8988T (cell line): ENCODE measurements at regions not wholly inside any gene's neighbourhood (a gene's known extent, or its start where the extent isn't known, plus 50 kb on each side); places are given as distances from the start of the nearest gene placed in this dataset.
A peak's percentile ranks its signal among the peaks of the same experiment; 100 is the strongest.
"Not testable (repeated sequence)": the region's sequence is repeated elsewhere in the genome, so short reads cannot be mapped to it uniquely, and the experiment has no call there.

ENCODE experiments used
- DNase-seq: peaks from one replicate; pipeline ENCODE4 v3.0.0; 2011

DNA sequence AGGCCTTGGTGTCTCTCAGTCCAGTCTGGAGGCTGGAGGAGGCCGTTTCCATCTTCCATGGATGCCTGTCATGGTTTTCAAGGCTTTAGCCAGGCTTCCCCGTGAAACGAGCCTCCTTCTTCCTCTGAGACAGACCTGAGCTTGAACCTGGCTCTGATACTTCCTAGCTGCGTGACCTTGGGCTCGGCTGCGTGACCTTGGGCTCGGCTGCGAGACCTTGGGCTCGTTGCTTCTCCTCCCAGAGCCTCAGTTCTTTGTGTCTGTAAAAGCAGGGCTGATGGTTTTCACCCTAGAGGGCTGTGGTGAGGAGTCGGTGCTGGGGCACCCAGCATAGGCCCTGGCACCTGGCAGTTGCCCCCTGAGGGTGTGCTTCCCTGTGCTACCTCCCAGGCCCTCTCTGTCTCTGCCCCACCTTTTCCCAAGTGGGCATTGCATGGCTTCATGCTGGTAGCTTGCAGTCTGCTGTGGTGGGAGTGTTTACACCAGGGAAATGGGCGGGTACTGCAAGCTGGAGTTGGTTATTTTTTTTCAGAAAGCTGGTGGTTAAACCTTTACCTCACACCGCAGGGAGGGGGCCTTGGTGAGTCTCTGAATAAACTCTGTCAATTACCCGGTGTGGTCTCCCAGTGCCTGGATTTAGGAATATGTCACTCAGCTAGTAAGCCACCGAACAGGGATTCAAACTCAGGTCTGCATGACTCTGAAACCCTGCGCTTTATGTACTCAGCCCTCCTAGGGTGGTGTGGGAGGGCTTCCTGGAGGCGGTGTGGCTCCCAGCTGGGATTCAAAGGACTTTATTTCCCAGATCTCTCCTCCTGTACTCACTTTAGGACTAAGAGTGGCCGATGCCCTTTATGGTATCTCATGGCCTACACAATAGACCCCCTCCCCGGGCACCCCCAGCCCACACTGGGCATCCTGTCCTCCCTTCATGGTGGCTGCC, 129.0 kb upstream of the CIBAR2 start:
- no peak for DNase-seq

DNA sequence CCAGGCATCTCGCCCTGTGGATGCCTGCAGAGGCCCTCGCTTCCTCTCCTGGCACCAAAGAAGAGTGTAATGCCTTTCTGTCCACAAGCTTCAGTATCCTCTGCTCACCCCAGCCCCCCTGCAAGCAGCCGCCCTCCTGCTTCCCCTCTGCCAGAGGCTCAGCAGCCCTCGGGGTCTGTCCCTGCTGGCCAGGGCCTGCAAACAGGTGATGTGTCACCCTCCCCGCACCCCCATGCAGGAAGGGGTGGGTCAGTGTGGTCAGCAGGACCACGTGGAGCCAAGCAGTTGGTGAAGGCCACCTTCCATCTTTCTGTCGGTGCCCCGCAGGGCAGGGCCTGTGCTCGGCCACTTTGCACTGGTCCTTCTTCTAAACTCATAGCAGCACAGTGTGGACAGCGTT, 129.9 kb upstream of the CIBAR2 start:
- no peak for DNase-seq

- DNase-seq = no peak
Measured at GRCh38 chr16:85243308-85243707, 131.0 kb upstream of the CIBAR2 start.

- DNase-seq = not testable (repeated sequence)
Measured at GRCh38 chr16:85244452-85244851, 132.2 kb upstream of the CIBAR2 start.

- peak; percentile 79 for DNase-seq
Measured at GRCh38 chr16:85245307-85246172, 133.3 kb upstream of the CIBAR2 start.

- no peak for DNase-seq
Measured at GRCh38 chr16:85246473-85246872, 134.2 kb upstream of the CIBAR2 start.

GRCh38 chr16:85246973-85247372, 134.7 kb upstream of the CIBAR2 start:
- DNase-seq = no peak

DNA sequence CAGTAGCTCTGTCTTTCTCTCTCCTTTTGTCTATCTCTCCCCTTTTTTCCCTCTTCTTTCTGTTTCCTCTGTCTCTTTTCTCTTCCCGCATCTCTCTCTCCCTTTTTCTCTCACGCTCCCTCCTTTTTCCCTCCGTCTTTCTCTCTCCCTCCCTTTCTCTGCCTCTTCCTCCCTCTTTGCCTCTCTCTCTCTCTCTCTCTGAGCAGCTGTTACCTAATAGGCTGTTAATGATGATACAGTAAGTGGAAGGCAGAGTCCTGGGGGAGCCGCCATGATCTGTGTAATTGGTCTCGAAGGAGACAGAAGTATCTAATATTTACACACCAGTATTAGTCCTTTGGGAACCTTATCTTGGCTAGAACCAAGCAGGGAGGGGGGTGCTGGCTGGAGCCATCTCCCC, 136.1 kb upstream of the CIBAR2 start:
- no peak for DNase-seq

- DNase-seq = no peak
Measured at GRCh38 chr16:85248857-85249256, 136.6 kb upstream of the CIBAR2 start.

GRCh38 chr16:85249418-85250146, 137.3 kb upstream of the CIBAR2 start:
- DNase-seq = no peak

- DNase-seq = no peak
Measured at GRCh38 chr16:85250147-85250463, 137.8 kb upstream of the CIBAR2 start.

- DNase-seq = no peak
Measured at GRCh38 chr16:85250609-85251223, 138.4 kb upstream of the CIBAR2 start.

DNA sequence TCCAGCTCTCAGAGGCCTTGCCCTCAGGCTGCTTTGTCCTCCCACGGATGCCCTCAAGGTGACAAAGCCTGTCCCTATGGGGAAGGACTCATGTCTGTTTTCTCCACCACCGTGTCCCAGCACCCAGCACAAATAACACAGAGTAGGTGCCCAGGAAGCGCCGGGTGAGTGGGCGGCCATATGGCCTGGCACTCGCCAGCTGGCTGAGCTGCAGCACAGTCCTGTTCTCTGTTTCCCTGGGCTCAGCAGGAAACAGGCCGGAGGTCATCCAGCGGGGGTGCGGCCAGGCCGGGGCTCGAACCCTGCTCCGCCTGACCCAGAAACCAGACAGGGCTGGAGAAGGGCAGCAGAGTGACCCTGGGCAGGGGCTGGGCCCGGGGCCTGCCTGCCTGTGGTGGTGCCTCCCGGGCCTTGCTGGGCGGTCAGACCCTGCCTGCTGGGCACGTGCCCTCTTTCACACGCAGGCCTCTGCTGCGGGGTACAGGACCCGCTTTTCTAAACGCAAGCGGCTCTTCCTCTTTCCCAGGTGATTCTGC, 139.0 kb upstream of the CIBAR2 start:
- DNase-seq = no peak

- no peak for DNase-seq
Measured at GRCh38 chr16:85252014-85252413, 139.7 kb upstream of the CIBAR2 start.

DNA sequence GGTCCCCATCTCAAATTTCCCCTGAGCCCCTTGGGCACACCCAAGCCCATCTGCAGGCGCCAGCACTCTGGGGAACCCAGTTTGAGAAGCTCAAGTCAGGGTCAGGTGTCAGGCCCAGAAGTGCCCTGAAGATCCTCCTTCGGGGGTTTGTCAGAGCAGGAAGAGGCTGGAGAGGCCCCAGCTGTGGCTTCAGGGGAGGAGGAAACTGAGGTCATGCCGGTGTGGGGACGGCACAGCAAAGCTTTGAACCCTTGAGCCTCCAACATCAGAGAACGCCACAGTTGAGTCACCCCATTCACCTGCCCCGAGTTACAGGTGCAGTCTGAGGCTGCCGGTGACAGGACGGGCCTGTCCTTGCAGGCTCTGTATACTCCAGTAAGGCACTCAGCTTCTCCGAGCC, 140.2 kb upstream of the CIBAR2 start:
- no peak for DNase-seq

DNA sequence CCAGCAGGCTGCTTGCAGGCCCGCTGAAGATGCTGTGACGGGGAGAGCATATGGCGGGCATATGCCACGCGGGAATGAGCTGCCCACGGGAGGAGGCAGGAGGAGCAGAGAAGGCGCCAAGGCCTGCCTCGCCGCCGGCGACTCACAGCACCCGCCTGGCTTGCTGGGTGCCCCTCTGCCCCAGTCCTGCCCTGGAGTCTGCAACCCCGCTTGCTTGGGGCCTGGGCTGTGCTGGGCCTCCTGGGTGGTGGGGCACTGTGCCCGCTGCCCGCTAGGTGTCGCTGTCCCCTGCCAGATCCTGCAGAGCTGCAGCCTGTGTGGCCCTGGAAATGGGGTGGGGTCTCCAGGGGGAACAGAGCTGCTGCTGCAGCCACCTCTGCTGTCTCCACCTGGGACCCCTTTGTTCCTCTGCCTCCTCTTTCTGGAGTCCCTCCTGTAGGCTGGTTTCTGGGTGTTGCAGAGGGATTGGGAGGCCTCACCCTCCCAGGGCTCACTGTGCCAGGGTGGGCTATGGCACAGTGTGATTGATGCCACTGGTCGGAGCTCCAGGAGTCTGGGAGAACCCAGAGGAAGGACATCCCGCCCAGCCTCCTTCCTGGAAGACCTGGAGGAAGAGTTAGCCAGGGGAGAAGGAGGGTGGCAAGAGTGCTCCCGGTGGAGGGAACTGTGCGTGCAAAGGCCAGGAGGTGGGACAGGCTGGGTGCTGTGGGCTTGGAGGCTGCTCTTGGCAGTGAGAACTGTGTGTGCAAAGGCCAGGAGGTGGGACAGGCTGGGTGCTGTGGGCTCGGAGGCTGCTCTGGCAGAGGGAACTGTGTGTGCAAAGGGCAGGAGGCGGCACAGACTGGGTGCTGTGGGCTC, 141.0 kb upstream of the CIBAR2 start:
- peak; percentile 99 for DNase-seq

DNA sequence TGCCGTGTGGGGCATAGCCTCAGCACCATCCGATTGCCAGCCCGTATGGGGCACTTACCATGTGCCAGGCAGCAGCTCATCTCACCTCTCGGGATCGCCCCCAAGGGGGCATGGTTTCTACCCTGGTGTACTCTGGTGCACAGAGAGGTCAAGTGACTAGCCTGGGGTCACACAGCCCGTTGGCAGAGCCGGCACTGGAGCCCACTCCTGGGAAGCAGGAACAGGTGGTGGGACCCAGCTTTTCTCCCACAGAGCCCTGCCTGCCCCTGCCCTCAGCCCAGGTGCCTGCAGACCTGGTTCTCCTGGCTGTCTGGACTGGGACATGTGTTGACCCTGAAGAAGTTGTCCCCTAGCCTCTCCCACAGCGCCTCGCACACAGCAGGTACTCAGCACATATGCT, 141.8 kb upstream of the CIBAR2 start:
- no peak for DNase-seq

- no peak for DNase-seq
Measured at GRCh38 chr16:85254921-85255320, 142.6 kb upstream of the CIBAR2 start.

DNA sequence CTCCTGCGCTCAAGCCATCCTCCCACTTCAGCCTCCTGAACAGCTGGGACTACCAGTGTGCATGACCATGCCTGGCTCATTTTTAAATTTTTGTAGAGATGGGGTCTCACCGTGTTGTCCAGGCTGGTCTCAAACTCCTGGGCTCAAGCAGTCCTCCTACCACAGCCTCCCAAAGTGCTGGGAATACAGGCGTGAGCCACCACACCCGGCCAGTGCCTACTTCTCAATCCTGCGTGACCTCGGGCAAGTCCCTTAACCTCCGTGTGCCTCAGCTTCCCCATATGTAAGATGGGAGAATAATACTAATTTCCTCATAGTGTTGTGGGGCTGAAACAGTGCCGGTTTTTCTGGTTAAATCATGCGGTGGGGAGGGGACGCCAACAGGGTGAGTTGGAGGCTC, 143.5 kb upstream of the CIBAR2 start:
- no peak for DNase-seq

- DNase-seq = no peak
Measured at GRCh38 chr16:85256190-85256739, 144.0 kb upstream of the CIBAR2 start.

DNA sequence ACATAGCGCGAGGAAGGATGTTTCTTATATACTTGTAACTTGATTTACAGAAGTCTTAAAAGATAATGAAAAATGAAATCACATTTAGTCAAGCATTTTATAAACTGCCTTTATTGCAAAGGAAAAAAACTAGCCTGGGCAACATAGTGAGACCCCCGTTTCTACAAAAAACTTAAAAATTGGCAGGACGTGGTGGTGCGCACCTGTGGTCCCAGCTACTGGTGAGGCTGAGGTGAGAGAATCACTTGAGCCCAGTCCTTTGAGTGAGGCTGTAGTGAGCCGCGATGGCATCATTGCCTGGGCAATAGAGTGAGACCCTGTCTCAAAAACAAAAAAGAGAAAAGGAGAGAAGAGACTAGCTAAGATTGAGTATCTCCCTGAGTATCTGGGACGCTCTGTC, 145.2 kb upstream of the CIBAR2 start:
- no peak for DNase-seq
